Parathyroid adenoma (tissue), 2 donors: ENCODE measurements at regions not wholly inside any gene's neighbourhood (a gene's known extent, or its start where the extent isn't known, plus 50 kb on each side); places are given as distances from the start of the nearest gene placed in this dataset.

Experiments used
- H2AFZ ChIP-seq: fragments of 300-600 bp; sonication (generic); one replicate; pipeline ENCODE4 v1.7.0; 2017; ENCODE audit warnings: antibody characterized with exemption, mild to moderate bottlenecking
- H3K27ac ChIP-seq: fragments of 300-600 bp; sonication (generic); one replicate; pipeline ENCODE4 v1.7.0; 2017
- H3K27me3 ChIP-seq: fragments of 300-600 bp; sonication (generic); one replicate; pipeline ENCODE4 v1.7.0; 2017; ENCODE audit warnings: low read length; ENCODE audit not compliant: control insufficient read depth, insufficient read depth
- H3K36me3 ChIP-seq: fragments of 300-600 bp; sonication (generic); one replicate; pipeline ENCODE4 v1.7.0; 2017; ENCODE audit warnings: low read length; ENCODE audit not compliant: control insufficient read depth, insufficient read depth
- H3K4me1 ChIP-seq: fragments of 300-600 bp; sonication (generic); one replicate; pipeline ENCODE4 v1.7.0; 2017; ENCODE audit warnings: control low read depth
- H3K4me2 ChIP-seq: fragments of 300-600 bp; sonication (generic); one replicate; pipeline ENCODE4 v1.7.0; 2017; ENCODE audit warnings: low read length
- H3K4me3 ChIP-seq: fragments of 300-600 bp; sonication (generic); one replicate; pipeline ENCODE4 v1.7.0; 2017; ENCODE audit warnings: low read depth, low read length
- H3K79me2 ChIP-seq: fragments of 300-600 bp; sonication (generic); one replicate; pipeline ENCODE4 v1.7.0; 2017; ENCODE audit warnings: control low read depth
- H3K9ac ChIP-seq: fragments of 300-600 bp; sonication (generic); one replicate; pipeline ENCODE4 v1.7.0; 2017; ENCODE audit warnings: mild to moderate bottlenecking
- H3K9me3 ChIP-seq: fragments of 300-600 bp; sonication (generic); one replicate; pipeline ENCODE4 v1.7.0; 2017; ENCODE audit warnings: low read length; ENCODE audit not compliant: control insufficient read depth
- CTCF ChIP-seq: fragments of 300-600 bp; sonication (generic); IDR thresholded peaks from one replicate; pipeline ENCODE4 v1.7.0; 2017; ENCODE audit warnings: antibody characterized with exemption, mild to moderate bottlenecking
- donor health status: primary hyperparathyroidism.

GRCh38 chr13:39100996-39101738, 62.9 kb downstream of the NHLRC3 start:
- H3K9ac ChIP-seq, result no peak overlapping the region

GRCh38 chr13:39102981-39103490, 64.8 kb downstream of the NHLRC3 start:
- no peak overlapping the region for H3K27ac ChIP-seq
- H2AFZ ChIP-seq, result no peak overlapping the region
- no peak overlapping the region for H3K9ac ChIP-seq
- no peaks in the 10 kb centered on the region for H3K9me3 ChIP-seq
- no peak for TF ChIP-seq CTCF
- H3K27me3 ChIP-seq, result no peaks in the 10 kb centered on the region
- no peaks in the 10 kb centered on the region for H3K4me1 ChIP-seq
- no peaks in the 10 kb centered on the region for H3K79me2 ChIP-seq
- no peak overlapping the region for H3K4me3 ChIP-seq
- H3K4me2 ChIP-seq, result no peak overlapping the region
- no peaks in the 10 kb centered on the region for H3K36me3 ChIP-seq

More at GRCh38 chr13:39100996-39101738, 62.9 kb downstream of the NHLRC3 start:
- H2AFZ ChIP-seq, result no peak overlapping the region
- H3K9me3 ChIP-seq, result no peaks in the 10 kb centered on the region
- TF ChIP-seq CTCF, result no peak
- H3K27ac ChIP-seq, result no peak overlapping the region
- no peaks in the 10 kb centered on the region for H3K36me3 ChIP-seq
- no peaks in the 10 kb centered on the region for H3K4me1 ChIP-seq
- no peak overlapping the region for H3K4me3 ChIP-seq
- no peaks in the 10 kb centered on the region for H3K79me2 ChIP-seq
- H3K4me2 ChIP-seq, result no peak overlapping the region
- H3K27me3 ChIP-seq, result no peaks in the 10 kb centered on the region

GRCh38 chr13:39105110-39105509, 66.9 kb downstream of the NHLRC3 start:
- TF ChIP-seq CTCF, result no peak
- no peaks in the 10 kb centered on the region for H3K9me3 ChIP-seq
- H3K4me1 ChIP-seq, result no peaks in the 10 kb centered on the region
- H3K4me2 ChIP-seq, result no peak overlapping the region
- H3K9ac ChIP-seq, result no peak overlapping the region
- no peaks in the 10 kb centered on the region for H3K79me2 ChIP-seq
- H3K4me3 ChIP-seq, result no peak overlapping the region
- no peaks in the 10 kb centered on the region for H3K36me3 ChIP-seq
- no peak overlapping the region for H3K27ac ChIP-seq
- H2AFZ ChIP-seq, result no peak overlapping the region
- no peaks in the 10 kb centered on the region for H3K27me3 ChIP-seq

GRCh38 chr13:39106216-39107005, 68.2 kb downstream of the NHLRC3 start:
- Histone ChIP-seq H3K9me3 (no peaks in the 10 kb centered on the region), H3K4me1 (no peaks in the 10 kb centered on the region), H3K4me3 (no peak overlapping the region), H3K27me3 (no peaks in the 10 kb centered on the region), H3K27ac (no peak overlapping the region), H3K36me3 (no peaks in the 10 kb centered on the region), H2AFZ (no peak overlapping the region), H3K9ac (no peak overlapping the region), H3K79me2 (no peaks in the 10 kb centered on the region), H3K4me2 (no peak overlapping the region)
- TF ChIP-seq CTCF, result no peak
